ENCODE measurements at regions not wholly inside any gene's neighbourhood (a gene's known extent, or its start where the extent isn't known, plus 50 kb on each side); places are given as distances from the start of the nearest gene placed in this dataset.
"Not testable (repeated sequence)": the region's sequence is repeated elsewhere in the genome, so short reads cannot be mapped to it uniquely, and the experiment has no call there.

GRCh38 chrX:94946137-94946536 is 1272.1 kb downstream of the FAM133A start:
- not testable (repeated sequence) for DNase-seq (ENCODE audit: extremely low read depth in 1 of 11, low read depth in 9 of 11, low spot score in 4 of 11)

GRCh38 chrX:94961730-94962129 is 1287.7 kb downstream of the FAM133A start:
- DNase-seq (ENCODE audit: extremely low read depth in 1 of 11, low read depth in 9 of 11, low spot score in 4 of 11), result no peak

- no peak for DNase-seq (ENCODE audit: extremely low read depth in 1 of 11, low read depth in 9 of 11, low spot score in 4 of 11)
Observed at GRCh38 chrX:94977562-94977961, 1303.6 kb downstream of the FAM133A start.

- no peak for DNase-seq (ENCODE audit: extremely low read depth in 1 of 11, low read depth in 9 of 11, low spot score in 4 of 11)
Observed at GRCh38 chrX:94977986-94978385, 1304.0 kb downstream of the FAM133A start.

Data from renal cortex interstitium (tissue), 11 donors.